Activated CD4-positive, CD25-positive, alpha-beta regulatory T cell treated with anti-CD3 and anti-CD28 coated beads, Interleukin-2, amount 50 U/mL, for 24 hours (primary cell): ENCODE measurements at regions not wholly inside any gene's neighbourhood (a gene's known extent, or its start where the extent isn't known, plus 50 kb on each side); places are given as distances from the start of the nearest gene placed in this dataset.

Source experiments
- ATAC-seq, 2 donors: fragments of 150-1000 bp; cut with Tn5 transposase; one replicate each; pipeline ENCODE4 v1.10.0; 2021; ENCODE audit warnings: mild to moderate bottlenecking in 1 of 2, moderate library complexity in 1 of 2

GRCh38 chr3:14288833-14289451, 110.3 kb downstream of the LSM3 start:
- ATAC-seq: no peak

GRCh38 chr3:14289590-14290461, 111.2 kb downstream of the LSM3 start:
- ATAC-seq: no peak

- ATAC-seq: no peak
These were observed 111.6 kb upstream of the SLC6A6 start for GRCh38 chr3:14290631-14291385.

GRCh38 chr3:14295037-14295436, 107.4 kb upstream of the SLC6A6 start:
- no peak for ATAC-seq

- no peak for ATAC-seq
These were observed 106.6 kb upstream of the SLC6A6 start for GRCh38 chr3:14295801-14296200.

- no peak for ATAC-seq
These were observed 105.1 kb upstream of the SLC6A6 start for GRCh38 chr3:14297305-14297704.

- ATAC-seq: no peak
These were observed 104.6 kb upstream of the SLC6A6 start for GRCh38 chr3:14297784-14298236.

GRCh38 chr3:14298442-14298841, 104.0 kb upstream of the SLC6A6 start:
- no peak for ATAC-seq

- ATAC-seq: no peak
These were observed 103.3 kb upstream of the SLC6A6 start for GRCh38 chr3:14298991-14299555.

- peak in 1 of 2 donors; percentile 30 for ATAC-seq
These were observed 102.6 kb upstream of the SLC6A6 start for GRCh38 chr3:14299767-14300166.

- ATAC-seq: no peak
These were observed 101.5 kb upstream of the SLC6A6 start for GRCh38 chr3:14300721-14301399.

- no peak for ATAC-seq
These were observed 100.8 kb upstream of the SLC6A6 start for GRCh38 chr3:14301558-14301957.

GRCh38 chr3:14303336-14304100, 98.9 kb upstream of the SLC6A6 start:
- no peak for ATAC-seq

GRCh38 chr3:14304101-14305045, 98.0 kb upstream of the SLC6A6 start:
- no peak for ATAC-seq

- ATAC-seq: no peak
These were observed 97.1 kb upstream of the SLC6A6 start for GRCh38 chr3:14305324-14305723.

GRCh38 chr3:14306142-14306541, 96.3 kb upstream of the SLC6A6 start:
- ATAC-seq: no peak

GRCh38 chr3:14307656-14308302, 94.6 kb upstream of the SLC6A6 start:
- no peak for ATAC-seq

- ATAC-seq: no peak
These were observed 90.7 kb upstream of the SLC6A6 start for GRCh38 chr3:14311729-14312128.

- ATAC-seq: no peak
These were observed 90.0 kb upstream of the SLC6A6 start for GRCh38 chr3:14312375-14312774.

- no peak for ATAC-seq
These were observed 85.3 kb upstream of the SLC6A6 start for GRCh38 chr3:14317057-14317553.
